Right ventricle myocardium inferior (tissue), 1 donor: ENCODE measurements at regions not wholly inside any gene's neighbourhood (a gene's known extent, or its start where the extent isn't known, plus 50 kb on each side); places are given as distances from the start of the nearest gene placed in this dataset.
A peak's percentile ranks its signal among the peaks of the same experiment; 100 is the strongest.

Source experiments
- ATAC-seq: fragments of 200-7000 bp; cut with Tn5 transposase; one replicate; pipeline ENCODE4 v1.9.1; 2020; ENCODE audit warnings: mild to moderate bottlenecking, moderate library complexity
- DNase-seq: peaks from one replicate; pipeline ENCODE4 v3.0.0; 2021; ENCODE audit errors: missing footprints
- intact Hi-C: fragments of 100-400 bp; cut with DNase I; formaldehyde crosslinking; loops from one replicate; pipeline ENCODE4 v1.11.0; 2022
- donor health status: DM: no; HTN: yes; CAD: no; lungs with severe emphysema.

DNA sequence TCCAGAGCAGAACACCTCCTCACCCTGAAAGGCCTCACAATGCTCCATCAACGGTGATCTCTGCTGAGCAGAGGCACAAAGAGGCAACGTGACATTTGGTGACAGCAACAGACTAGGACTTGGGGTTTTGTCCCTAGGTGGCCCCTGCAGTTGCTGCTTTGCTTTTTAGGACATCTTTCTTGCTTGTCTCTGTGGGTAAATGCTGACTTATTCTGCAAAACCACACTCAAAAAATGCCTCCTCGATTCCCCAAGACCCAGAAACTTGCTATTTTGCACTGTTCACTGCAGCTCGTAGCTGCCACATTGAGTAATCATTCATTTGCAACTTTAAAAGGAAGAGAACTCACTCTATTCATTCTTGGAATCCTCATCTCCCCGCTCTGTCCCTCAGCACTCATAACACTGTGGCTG is 209.9 kb downstream of the LY86 start:
- intact Hi-C loops, result no loop called here
- DNase-seq (no peak), ATAC-seq (no peak)

GRCh38 chr6:6801005-6801335 is 212.4 kb downstream of the LY86 start:
- DNase-seq (no peak), ATAC-seq (no peak)
- intact Hi-C loops, result no loop called here

- DNase-seq (no peak), ATAC-seq (no peak)
- intact Hi-C loops, result no loop called here
These were observed 213.2 kb downstream of the LY86 start for GRCh38 chr6:6801635-6802218.

DNA sequence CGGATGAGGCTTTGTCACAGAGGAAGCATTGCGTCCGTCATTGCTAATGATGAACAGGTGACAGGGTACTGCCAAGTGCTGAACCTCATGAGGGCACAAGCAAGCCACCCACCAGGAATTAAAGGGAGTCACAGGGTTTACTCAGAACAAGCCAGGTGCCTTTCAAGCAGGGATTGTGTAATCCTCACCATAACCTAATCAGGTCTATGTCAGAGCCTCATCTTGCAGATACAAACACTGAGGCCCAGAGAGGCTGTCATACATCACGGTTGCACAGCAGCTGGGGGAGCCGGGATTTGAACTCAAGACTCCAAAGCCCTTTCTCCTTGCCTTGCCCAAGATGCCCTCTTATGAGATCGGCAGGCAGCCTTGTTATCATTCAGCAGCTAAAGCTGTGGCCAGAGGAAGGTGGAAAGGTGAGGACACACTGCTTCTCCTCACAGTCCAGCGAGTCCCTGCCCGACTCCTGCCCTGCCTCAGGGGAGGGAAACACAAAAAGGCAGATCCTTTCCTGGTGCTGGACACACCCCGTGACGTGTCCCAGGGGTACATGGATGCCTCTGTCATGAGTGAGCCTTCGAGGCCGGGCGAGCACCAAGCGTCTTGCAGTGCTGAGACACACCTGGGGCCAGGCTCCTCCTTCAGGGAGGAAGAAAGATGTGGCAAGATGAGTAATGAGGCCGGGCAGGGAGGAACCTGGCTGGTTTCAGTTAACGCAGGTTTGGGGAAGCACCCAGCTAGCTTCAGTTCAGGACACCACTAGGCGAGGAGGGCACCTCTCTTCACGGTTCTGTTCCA is 214.9 kb downstream of the LY86 start:
- DNase-seq (no peak), ATAC-seq (no peak)
- intact Hi-C loops, result no loop called here

DNA sequence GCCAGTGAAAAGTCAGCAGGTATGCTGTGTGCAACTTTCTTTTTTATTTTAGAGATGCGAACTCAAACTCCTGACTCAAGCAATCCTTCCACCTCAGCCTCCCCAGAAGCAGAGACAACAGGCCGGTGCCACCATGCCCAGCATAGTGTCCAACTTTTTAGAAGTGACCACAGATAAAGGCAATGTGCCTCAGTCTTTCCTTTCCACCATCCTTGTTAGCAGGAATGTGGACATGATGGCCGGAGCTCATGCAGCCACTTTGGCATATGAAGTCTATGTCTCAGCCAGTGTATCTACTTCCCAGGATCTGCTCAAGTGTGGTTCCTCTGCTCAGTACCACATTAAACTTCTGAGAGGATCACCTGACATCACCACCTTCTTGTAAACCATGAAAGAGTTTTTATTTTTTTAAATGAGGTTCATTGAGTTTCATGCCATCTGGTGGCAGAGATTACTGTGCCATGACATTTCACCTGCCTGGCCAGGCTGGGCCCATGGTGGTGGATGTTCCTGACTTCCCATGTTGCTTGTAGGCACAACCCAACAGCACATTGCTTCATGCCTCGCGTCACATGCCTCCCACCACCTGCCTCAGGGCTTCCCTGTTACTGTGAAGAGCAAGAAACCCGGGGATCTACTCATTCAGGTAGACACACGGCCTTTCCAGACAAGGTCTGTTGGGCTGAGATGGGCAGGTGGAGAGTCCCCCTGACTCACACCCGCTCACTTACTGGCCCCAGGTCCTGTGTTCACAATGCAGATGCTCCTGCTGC is 216.5 kb downstream of the LY86 start:
- ATAC-seq (no peak), DNase-seq (no peak)
- intact Hi-C loops, result no loop called here

DNA sequence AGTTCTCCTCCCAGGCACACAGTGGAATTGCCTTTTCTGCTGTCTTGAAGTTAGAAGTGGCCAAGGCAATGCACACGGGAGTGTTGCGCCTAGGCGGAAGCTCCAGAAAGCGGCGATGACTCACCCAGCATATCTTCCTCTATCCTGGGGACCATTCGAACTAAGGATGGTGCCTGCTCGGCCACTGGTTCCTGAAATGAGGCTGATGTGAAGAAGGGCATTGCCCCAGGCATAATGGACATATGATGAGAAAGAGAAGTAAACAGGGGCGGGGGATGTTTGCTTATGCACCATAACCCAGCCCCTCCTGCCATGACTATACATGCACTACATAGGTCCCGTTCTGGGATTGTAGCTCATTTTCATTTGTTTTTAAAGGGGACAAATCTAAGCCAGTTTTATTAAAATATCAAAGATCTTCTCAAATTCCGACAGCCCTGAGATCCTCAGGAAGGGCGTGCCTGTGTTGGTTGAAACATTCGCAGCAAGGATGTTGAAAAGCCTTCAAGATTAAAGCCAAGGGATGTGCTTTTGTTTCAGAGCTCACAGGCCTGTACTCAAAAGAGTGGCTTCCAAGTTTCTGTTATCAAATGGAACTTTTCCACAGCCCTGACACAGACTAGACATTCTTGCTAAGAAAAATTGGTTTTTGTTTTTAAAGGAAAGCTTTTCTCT is 218.5 kb downstream of the LY86 start:
- ATAC-seq, result peak; percentile 81
- intact Hi-C loops, result no loop called here
- peak; percentile 84 for DNase-seq

DNA sequence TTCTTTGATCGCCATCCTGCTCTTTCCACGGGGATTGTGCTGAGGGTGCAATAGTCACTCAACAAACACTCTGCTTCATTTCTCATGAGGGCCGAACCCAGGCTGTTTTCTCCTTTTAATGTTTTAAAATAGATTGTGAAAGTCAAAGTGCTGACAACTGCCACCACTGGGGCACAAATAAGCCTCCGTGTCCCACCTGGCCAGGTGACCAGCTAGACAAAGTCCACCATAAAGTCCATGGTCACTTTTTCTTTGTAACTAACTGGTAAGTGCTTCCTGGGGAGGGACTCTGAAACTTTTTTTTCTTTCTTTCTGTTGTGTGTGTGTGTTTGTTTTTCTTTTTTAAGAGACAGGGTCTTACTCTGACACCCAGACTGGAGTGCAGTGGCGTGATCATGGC is 219.8 kb downstream of the LY86 start:
- DNase-seq (no peak), ATAC-seq (no peak)
- intact Hi-C loops, result no loop called here

GRCh38 chr6:6808915-6809314 is 220.4 kb downstream of the LY86 start:
- intact Hi-C loops, result no loop called here
- no peak for DNase-seq
- ATAC-seq, result no peak

- intact Hi-C loops, result no loop called here
- no peak for ATAC-seq
- no peak for DNase-seq
These were observed 222.2 kb downstream of the LY86 start for GRCh38 chr6:6810727-6811126.

DNA sequence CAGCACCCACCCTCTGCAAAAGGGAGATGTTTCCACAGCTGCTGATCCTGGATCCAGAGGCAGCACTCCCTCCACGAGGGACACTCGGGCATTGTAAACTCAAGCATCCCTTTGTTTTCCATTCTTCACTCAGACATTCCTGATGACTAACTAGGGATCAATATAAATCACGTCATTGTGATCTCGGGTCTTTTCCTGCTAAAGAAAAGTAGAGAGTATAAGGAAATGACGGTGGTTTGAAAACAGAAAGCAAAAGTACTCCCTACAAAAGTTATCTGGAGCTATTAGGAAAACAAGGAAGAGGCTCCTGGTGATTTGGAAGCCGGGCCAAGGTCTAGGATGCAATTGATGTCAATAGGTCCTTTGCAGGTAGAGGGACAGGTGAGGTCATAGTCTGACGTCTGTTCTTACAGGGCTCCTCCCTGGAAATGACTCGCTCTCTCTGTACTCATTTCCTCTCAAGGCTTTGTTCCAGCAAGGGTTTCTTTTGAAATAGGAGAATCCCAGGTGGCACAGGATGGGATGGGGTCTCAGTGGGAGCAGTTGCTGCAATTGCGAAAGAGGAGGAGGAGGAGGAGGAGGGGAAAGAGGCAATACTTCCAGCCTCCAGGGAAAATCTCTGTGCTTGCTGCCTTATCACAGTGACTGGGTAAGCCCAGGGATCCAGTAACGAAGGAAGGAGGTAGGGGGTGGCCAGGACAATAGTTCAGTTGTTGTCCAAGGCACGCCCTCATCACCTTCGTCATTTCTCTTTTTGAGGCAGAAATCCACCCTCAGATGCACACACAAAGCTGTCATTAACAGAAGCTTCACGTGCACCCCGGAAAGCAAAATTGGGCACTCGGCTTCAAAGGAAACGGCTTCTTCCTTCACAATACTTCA is 222.8 kb downstream of the LY86 start:
- ATAC-seq, result peak; percentile 39
- intact Hi-C loops, result no loop called here
- DNase-seq, result no peak

DNA sequence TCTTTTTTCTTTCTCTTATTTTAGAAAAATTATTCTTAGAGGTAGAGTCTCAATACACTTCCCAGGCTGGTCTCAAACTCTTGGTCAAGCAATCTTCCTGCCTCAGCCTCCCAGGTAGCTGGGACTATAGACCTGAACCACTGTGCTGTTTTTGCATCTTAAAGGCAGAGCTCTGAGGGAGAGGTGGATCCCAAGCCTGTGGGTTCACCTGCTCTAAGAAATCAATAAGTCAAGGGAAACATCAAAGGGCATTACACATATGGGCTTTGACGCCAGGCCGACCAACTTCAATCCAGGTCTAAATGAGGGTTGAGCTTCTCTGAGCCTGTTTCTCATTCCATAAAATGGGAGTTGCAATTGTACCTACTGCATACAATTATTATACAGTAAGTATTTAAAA is 223.9 kb downstream of the LY86 start:
- DNase-seq (no peak), ATAC-seq (no peak)
- intact Hi-C loops, result no loop called here

GRCh38 chr6:6815732-6816131 is 227.2 kb downstream of the LY86 start:
- ATAC-seq, result no peak
- DNase-seq, result no peak
- intact Hi-C loops, result no loop called here

DNA sequence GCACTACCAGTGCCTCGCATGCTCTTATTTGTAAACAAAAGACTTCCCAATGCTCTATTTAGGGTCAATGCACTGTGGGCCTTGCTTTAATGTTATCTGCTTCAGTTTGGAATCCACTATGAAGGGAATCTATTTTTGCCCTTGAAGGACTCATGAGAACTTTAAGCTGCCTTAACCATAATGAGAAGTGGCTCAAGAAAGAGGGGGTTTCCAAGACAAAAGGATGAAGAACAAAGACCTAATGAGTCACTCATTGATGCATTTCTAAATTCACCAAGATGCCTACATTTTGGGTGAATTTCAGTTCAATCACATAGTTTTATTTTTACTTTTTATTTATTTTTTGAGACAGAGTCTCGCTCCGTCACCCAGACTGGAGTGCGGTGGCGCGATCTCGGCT is 228.2 kb downstream of the LY86 start:
- DNase-seq, result no peak
- ATAC-seq, result no peak
- intact Hi-C loops, result no loop called here

DNA sequence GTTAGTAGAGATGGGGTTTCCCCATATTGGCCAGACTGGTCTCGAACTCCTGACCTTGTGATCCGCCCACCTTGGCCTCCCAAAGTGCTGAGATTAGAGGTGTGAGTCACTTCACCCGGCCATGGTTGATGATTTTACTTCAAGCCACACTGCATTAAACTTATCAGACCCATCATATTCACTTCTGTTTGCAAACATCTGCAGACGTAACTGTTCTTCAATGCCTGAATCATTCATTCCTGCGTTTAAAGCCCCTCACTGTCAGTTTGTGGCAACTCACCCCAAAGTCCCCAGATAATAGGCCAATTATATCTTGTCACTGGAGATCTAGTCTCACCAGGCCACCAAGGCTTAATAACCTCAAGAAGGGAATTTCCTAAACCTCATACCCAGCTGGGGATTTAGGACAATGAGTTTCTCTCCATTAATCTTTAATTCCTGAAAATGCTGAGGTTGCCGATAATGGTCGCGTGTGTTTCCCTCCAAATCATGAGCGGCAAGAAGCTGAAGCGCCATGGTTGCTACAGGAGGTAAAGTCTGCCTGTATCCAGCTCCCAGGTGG is 229.6 kb downstream of the LY86 start:
- intact Hi-C loops, result no loop called here
- ATAC-seq (no peak), DNase-seq (no peak)

DNA sequence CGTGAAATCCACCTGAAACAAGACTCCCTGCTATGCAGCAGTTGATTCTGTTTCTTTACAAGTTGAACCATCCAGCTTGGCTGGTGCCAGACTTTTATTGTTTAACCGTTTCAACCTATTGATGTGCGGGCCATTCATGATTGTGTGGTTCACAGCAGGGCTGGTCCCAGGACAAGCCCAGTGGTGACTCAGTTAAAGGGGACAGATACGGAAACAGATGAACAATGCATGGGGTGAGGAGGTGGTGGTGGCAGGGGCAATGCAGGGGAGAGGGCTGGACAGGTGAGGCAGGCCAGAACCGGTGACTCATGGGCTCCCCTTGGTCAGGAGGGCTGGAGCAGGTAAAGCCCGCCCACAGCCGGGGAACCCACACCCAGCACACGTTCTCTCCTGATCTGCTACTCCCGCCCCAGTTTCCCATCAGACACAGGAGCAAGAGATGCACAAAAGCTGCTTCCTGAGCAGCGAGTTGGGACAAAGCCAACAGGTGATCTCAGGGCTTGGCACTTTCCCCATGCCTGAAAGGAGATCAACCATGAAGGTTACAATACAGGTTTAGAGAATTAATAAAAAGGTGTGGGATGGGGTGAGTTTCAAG is 232.2 kb downstream of the LY86 start:
- ATAC-seq, result no peak
- no peak for DNase-seq
- intact Hi-C loops, result no loop called here

DNA sequence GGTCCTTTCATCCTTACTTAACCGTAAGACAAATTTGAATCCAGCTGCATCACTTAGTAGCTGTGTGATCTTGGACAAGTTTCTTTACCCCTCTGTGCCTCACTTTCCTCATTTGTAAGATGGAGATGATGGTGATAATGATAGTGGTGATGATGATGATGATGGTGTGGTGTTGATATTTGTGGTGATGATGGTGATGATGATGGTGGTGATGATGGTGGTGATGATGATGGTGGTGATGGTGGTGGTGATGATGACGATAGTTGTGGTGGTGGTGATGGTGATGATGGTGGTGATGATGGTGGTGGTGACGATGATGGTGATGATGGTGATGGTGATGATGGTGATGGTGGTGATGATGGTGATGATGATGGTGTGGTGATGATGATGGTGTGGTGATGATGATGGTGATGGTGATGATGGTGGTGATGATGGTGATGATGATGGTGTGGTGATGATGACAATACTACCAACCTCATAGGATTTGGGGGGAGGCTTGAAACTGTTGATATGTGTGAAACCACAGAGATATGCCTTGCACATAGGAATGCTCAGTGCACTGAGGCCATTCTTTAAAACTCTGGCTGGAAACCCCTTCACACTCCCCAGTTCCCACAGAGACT is 233.2 kb downstream of the LY86 start:
- ATAC-seq (no peak), DNase-seq (no peak)
- intact Hi-C loops, result no loop called here

DNA sequence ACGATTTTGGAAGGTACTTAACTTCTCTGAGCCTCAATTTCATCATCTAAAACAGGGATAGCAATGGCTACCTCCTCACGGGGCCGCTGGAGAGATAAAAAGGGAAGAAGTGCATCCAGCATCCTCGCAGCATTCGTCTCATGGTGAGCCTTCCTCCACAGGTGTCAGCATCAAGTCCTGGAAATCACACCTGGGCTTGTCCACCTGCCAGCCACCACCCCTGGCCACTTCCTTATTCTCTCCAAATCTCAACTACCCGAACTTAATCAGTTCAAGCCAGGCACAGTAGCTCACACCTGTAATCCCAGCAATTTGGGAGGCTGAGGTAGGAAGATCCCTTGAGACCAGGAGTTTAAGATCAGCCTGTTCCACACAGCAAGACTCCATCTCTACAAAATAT is 234.5 kb downstream of the LY86 start:
- DNase-seq (no peak), ATAC-seq (no peak)
- intact Hi-C loops, result no loop called here
